ENCODE measurements at regions not wholly inside any gene's neighbourhood (a gene's known extent, or its start where the extent isn't known, plus 50 kb on each side); places are given as distances from the start of the nearest gene placed in this dataset.

DNA sequence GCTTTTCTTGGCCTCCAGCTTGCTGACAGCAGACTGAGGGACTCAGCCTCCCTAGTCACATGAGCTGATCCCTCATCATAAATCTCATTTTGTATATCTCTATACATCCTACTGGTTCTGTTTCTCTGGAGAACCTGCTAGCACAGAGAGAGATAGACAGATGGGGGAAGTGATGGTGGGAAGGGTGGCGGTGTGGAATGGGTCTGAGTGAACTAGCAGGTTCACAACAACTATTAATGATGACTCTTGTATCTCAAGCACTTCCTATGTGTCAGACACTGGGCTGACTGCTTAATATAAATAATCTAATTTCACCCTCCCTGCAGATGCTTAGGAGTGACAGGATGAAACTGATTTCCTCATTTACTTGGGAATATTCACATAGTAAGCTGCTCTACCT is 106.9 kb upstream of the TLE3 start:
- H3K4me3 ChIP-seq (ENCODE audit: low read length) = no peak overlapping the region
- TF ChIP-seq, protein P1, sequence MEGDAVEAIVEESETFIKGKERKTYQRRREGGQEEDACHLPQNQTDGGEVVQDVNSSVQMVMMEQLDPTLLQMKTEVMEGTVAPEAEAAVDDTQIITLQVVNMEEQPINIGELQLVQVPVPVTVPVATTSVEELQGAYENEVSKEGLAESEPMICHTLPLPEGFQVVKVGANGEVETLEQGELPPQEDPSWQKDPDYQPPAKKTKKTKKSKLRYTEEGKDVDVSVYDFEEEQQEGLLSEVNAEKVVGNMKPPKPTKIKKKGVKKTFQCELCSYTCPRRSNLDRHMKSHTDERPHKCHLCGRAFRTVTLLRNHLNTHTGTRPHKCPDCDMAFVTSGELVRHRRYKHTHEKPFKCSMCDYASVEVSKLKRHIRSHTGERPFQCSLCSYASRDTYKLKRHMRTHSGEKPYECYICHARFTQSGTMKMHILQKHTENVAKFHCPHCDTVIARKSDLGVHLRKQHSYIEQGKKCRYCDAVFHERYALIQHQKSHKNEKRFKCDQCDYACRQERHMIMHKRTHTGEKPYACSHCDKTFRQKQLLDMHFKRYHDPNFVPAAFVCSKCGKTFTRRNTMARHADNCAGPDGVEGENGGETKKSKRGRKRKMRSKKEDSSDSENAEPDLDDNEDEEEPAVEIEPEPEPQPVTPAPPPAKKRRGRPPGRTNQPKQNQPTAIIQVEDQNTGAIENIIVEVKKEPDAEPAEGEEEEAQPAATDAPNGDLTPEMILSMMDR (IDR thresholded peaks at IDR 0.05; ENCODE audit: insufficient read depth, low read depth, low read length, missing control alignments) = no peak
- DNase-seq (ENCODE audit: low read depth) = peak; percentile 14

- TF ChIP-seq, protein P1 (IDR thresholded peaks at IDR 0.05; ENCODE audit: insufficient read depth, low read depth, low read length, missing control alignments) = no peak
- no peak overlapping the region for H3K4me3 ChIP-seq (ENCODE audit: low read length)
- DNase-seq (ENCODE audit: low read depth) = no peak
These were observed 106.4 kb upstream of the TLE3 start for GRCh38 chr15:70203981-70204560.

DNA sequence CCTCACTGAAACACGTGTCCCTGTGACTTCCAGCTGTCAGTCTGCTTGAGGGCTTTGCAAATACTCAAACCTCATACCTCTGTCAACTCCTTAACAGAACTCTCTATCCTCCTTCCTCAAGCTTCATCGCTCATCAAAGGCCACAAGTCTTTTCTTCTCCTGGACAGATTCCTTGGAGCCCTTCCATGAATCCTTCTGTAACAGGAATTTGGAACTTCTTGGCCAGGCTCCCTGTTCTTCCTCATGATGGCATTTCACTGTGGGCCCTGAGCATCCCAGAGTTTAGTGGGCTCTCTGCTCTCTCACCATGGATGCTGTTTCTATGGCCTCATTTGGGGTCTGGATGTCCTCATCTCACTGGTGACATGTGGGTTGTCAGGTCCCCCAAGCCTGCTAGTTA is 105.0 kb upstream of the TLE3 start:
- no peak overlapping the region for H3K4me3 ChIP-seq (ENCODE audit: low read length)
- TF ChIP-seq, protein P1 (IDR thresholded peaks at IDR 0.05; ENCODE audit: insufficient read depth, low read depth, low read length, missing control alignments) = no peak
- DNase-seq (ENCODE audit: low read depth) = no peak

GRCh38 chr15:70201425-70201775 is 103.7 kb upstream of the TLE3 start:
- H3K4me3 ChIP-seq (ENCODE audit: low read length) = no peak overlapping the region
- TF ChIP-seq, protein P1 (IDR thresholded peaks at IDR 0.05; ENCODE audit: insufficient read depth, low read depth, low read length, missing control alignments) = no peak
- DNase-seq (ENCODE audit: low read depth) = no peak

GRCh38 chr15:70200511-70201424 is 103.1 kb upstream of the TLE3 start:
- DNase-seq (ENCODE audit: low read depth) = peak; percentile 26
- H3K4me3 ChIP-seq (ENCODE audit: low read length) = no peak overlapping the region

GRCh38 chr15:70199540-70200410 is 102.1 kb upstream of the TLE3 start:
- DNase-seq (ENCODE audit: low read depth) = peak; percentile 28
- H3K4me3 ChIP-seq (ENCODE audit: low read length) = no peak overlapping the region
- TF ChIP-seq, protein P1 (IDR thresholded peaks at IDR 0.05; ENCODE audit: insufficient read depth, low read depth, low read length, missing control alignments) = no peak

More at GRCh38 chr15:70200511-70201424, 103.1 kb upstream of the TLE3 start:
- TF ChIP-seq, protein P1 (IDR thresholded peaks at IDR 0.05; ENCODE audit: insufficient read depth, low read depth, low read length, missing control alignments) = no peak

Data from epithelial cell of esophagus (primary cell).